Heart left ventricle (tissue), 13 donors: ENCODE measurements at regions not wholly inside any gene's neighbourhood (a gene's known extent, or its start where the extent isn't known, plus 50 kb on each side); places are given as distances from the start of the nearest gene placed in this dataset.

ENCODE experiments used
- POLR2A ChIP-seq, 2 donors: fragments of 450-650 bp; IDR thresholded peaks; one replicate each; pipeline ENCODE4 v1.6.1; 2017; ENCODE audit warnings: antibody characterized with exemption in 2 of 2, mild to moderate bottlenecking in 2 of 2, moderate library complexity in 2 of 2
- TF ChIP-seq, protein P1 (sequence below), 12 donors: fragments of 200-600 bp; sonication (generic) in 4 of 12; IDR thresholded peaks; one replicate each; pipeline versions ENCODE4 v1.5.0 to v1.8.0; 2018 to 2022; ENCODE audit warnings: antibody characterized with exemption in 12 of 12, mild to moderate bottlenecking in 5 of 12
- donor health status: ischemic (EF 13 %, LVEDD 7.1; RV severe dilation, severe dysfunction).
- donor health status: DM: no; HTN: yes; CAD: no.
- donor health status: DM: no; HTN: no; CAD: no.
- donor health status: ischemic (EF 25% LVEDD 6.9; RV normal size, moderate dysfunction).
- donor health status: ischemic (EF 25% LVEDD 5.7; RV mildly dilated, moderate dysfunction).
- donor health status: ischemic (EF 35%, LVEDD 5.7; RV mildly dilated, moderate dysfunction).
- donor health status: nonischemic (EF 11% LVEDD 7.7; RV severe dilation, severe dysfunction).
- donor health status: DM: yes; HTN: yes; CAD: no.
- donor health status: PGD.
- donor health status: ischemic (EF 29% LVEDD 5.4; RV normal size, mild dysfunction).
- donor health status: nonischemic (EF 23%, LVEDD 6.1; RV moderate dilation, normal function).

- TF ChIP-seq POLR2A (IDR thresholded peaks at IDR 0.05), result no peak
- TF ChIP-seq, protein P1, sequence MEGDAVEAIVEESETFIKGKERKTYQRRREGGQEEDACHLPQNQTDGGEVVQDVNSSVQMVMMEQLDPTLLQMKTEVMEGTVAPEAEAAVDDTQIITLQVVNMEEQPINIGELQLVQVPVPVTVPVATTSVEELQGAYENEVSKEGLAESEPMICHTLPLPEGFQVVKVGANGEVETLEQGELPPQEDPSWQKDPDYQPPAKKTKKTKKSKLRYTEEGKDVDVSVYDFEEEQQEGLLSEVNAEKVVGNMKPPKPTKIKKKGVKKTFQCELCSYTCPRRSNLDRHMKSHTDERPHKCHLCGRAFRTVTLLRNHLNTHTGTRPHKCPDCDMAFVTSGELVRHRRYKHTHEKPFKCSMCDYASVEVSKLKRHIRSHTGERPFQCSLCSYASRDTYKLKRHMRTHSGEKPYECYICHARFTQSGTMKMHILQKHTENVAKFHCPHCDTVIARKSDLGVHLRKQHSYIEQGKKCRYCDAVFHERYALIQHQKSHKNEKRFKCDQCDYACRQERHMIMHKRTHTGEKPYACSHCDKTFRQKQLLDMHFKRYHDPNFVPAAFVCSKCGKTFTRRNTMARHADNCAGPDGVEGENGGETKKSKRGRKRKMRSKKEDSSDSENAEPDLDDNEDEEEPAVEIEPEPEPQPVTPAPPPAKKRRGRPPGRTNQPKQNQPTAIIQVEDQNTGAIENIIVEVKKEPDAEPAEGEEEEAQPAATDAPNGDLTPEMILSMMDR (IDR thresholded peaks at IDR 0.05), result no peak
Observed at GRCh38 chr6:73901311-73901710, 205.3 kb downstream of the CD109 start.
